ENCODE measurements at regions not wholly inside any gene's neighbourhood (a gene's known extent, or its start where the extent isn't known, plus 50 kb on each side); places are given as distances from the start of the nearest gene placed in this dataset.

DNA sequence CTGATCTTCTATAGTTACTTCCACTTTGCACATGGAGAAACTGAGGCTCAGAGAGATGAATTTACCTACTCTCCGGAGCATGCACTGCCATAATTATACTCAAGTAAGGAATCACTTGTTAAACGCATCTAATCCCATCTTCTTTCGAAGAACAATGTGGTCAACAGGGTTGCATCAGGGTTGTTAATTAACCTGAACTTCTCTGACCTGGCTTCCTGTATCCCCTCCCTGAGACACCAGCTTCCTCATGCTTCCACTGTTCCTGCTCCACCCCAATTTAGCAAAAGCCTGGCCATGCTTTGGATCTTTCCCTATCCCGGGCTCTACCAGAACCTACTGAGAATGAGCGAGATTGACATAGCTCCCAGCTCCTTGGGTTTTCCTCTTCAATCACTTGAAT lies 136.7 kb downstream of the SMIM20 start:
- Histone ChIP-seq H3K4me1 (ENCODE audit: low read depth, poor library complexity, severe bottlenecking) (no peaks in the 10 kb centered on the region), H3K36me3 (ENCODE audit: insufficient read depth) (no peaks in the 10 kb centered on the region), H3K4me3 (IDR thresholded peaks at IDR 0.05; ENCODE audit: insufficient read depth, low read depth, low read length) (no peak overlapping the region), H3K27me3 (ENCODE audit: insufficient read depth, low read depth) (no peaks in the 10 kb centered on the region), H3K27ac (no peak overlapping the region), H2AFZ (ENCODE audit: low read depth) (no peak overlapping the region), H3K79me2 (ENCODE audit: insufficient read depth, low read depth) (no peaks in the 10 kb centered on the region), H4K20me1 (ENCODE audit: insufficient read depth) (no peaks in the 10 kb centered on the region), H3K9ac (no peak overlapping the region), H3K4me2 (no peak overlapping the region)
- TF ChIP-seq CTCF (conservative IDR thresholded peaks at IDR 0.05; ENCODE audit: low read depth, low read length), result no peak

- no peak overlapping the region for H3K27ac ChIP-seq
- H3K36me3 ChIP-seq (ENCODE audit: insufficient read depth), result no peaks in the 10 kb centered on the region
- no peaks in the 10 kb centered on the region for H3K79me2 ChIP-seq (ENCODE audit: insufficient read depth, low read depth)
- H3K4me3 ChIP-seq (IDR thresholded peaks at IDR 0.05; ENCODE audit: insufficient read depth, low read depth, low read length), result no peak overlapping the region
- H4K20me1 ChIP-seq (ENCODE audit: insufficient read depth), result no peaks in the 10 kb centered on the region
- TF ChIP-seq CTCF (conservative IDR thresholded peaks at IDR 0.05; ENCODE audit: low read depth, low read length), result no peak
- no peak overlapping the region for H3K9ac ChIP-seq
- H2AFZ ChIP-seq (ENCODE audit: low read depth), result no peak overlapping the region
- no peaks in the 10 kb centered on the region for H3K4me1 ChIP-seq (ENCODE audit: low read depth, poor library complexity, severe bottlenecking)
- H3K27me3 ChIP-seq (ENCODE audit: insufficient read depth, low read depth), result no peaks in the 10 kb centered on the region
- no peak overlapping the region for H3K4me2 ChIP-seq
Observed at GRCh38 chr4:26051240-26051639, 137.2 kb downstream of the SMIM20 start.

GRCh38 chr4:26052663-26053541 lies 138.9 kb downstream of the SMIM20 start:
- Histone ChIP-seq H4K20me1 (ENCODE audit: insufficient read depth) (no peaks in the 10 kb centered on the region), H3K79me2 (ENCODE audit: insufficient read depth, low read depth) (no peaks in the 10 kb centered on the region), H3K27me3 (ENCODE audit: insufficient read depth, low read depth) (no peaks in the 10 kb centered on the region), H3K36me3 (ENCODE audit: insufficient read depth) (no peaks in the 10 kb centered on the region), H3K4me2 (no peak overlapping the region), H3K27ac (no peak overlapping the region), H3K9ac (no peak overlapping the region), H3K4me3 (IDR thresholded peaks at IDR 0.05; ENCODE audit: insufficient read depth, low read depth, low read length) (no peak overlapping the region), H2AFZ (ENCODE audit: low read depth) (no peak overlapping the region), H3K4me1 (ENCODE audit: low read depth, poor library complexity, severe bottlenecking) (no peaks in the 10 kb centered on the region)
- no peak for TF ChIP-seq CTCF (conservative IDR thresholded peaks at IDR 0.05; ENCODE audit: low read depth, low read length)

- Histone ChIP-seq H3K4me3 (IDR thresholded peaks at IDR 0.05; ENCODE audit: insufficient read depth, low read depth, low read length) (no peak overlapping the region), H3K4me2 (no peak overlapping the region), H2AFZ (ENCODE audit: low read depth) (no peak overlapping the region), H3K79me2 (ENCODE audit: insufficient read depth, low read depth) (no peaks in the 10 kb centered on the region), H3K9ac (no peak overlapping the region), H3K4me1 (ENCODE audit: low read depth, poor library complexity, severe bottlenecking) (no peaks in the 10 kb centered on the region), H3K27ac (no peak overlapping the region), H4K20me1 (ENCODE audit: insufficient read depth) (no peaks in the 10 kb centered on the region), H3K27me3 (ENCODE audit: insufficient read depth, low read depth) (no peaks in the 10 kb centered on the region), H3K36me3 (ENCODE audit: insufficient read depth) (no peaks in the 10 kb centered on the region)
- no peak for TF ChIP-seq CTCF (conservative IDR thresholded peaks at IDR 0.05; ENCODE audit: low read depth, low read length)
Observed at GRCh38 chr4:26053761-26054160, 139.7 kb downstream of the SMIM20 start.

All from KMS-11 (cell line).